Fibroblast of upper back skin (primary cell): ENCODE measurements at regions not wholly inside any gene's neighbourhood (a gene's known extent, or its start where the extent isn't known, plus 50 kb on each side); places are given as distances from the start of the nearest gene placed in this dataset.

ENCODE experiments used
- DNase-seq: peaks from one replicate; pipeline ENCODE4 v3.0.0-alpha.2; 2013

- peak; percentile 30 for DNase-seq
These were observed 419.9 kb upstream of the HS6ST1 start for GRCh38 chr2:128738446-128739110.

GRCh38 chr2:128742467-128742866 lies 423.8 kb upstream of the HS6ST1 start:
- no peak for DNase-seq

GRCh38 chr2:128745946-128746345 lies 427.3 kb upstream of the HS6ST1 start:
- DNase-seq = peak; percentile 13

GRCh38 chr2:128746356-128746755 lies 427.7 kb upstream of the HS6ST1 start:
- peak; percentile 88 for DNase-seq

GRCh38 chr2:128748336-128748735 lies 429.7 kb upstream of the HS6ST1 start:
- no peak for DNase-seq

- no peak for DNase-seq
These were observed 430.4 kb upstream of the HS6ST1 start for GRCh38 chr2:128748835-128749605.

GRCh38 chr2:128750328-128751165 lies 431.9 kb upstream of the HS6ST1 start:
- no peak for DNase-seq

GRCh38 chr2:128751746-128752145 lies 433.1 kb upstream of the HS6ST1 start:
- no peak for DNase-seq

- DNase-seq = no peak
These were observed 434.1 kb upstream of the HS6ST1 start for GRCh38 chr2:128752691-128753263.

- no peak for DNase-seq
These were observed 434.7 kb upstream of the HS6ST1 start for GRCh38 chr2:128753321-128753720.

GRCh38 chr2:128753800-128754199 lies 435.1 kb upstream of the HS6ST1 start:
- DNase-seq = no peak

- peak; percentile 35 for DNase-seq
These were observed 435.6 kb upstream of the HS6ST1 start for GRCh38 chr2:128754246-128754724.

- no peak for DNase-seq
These were observed 437.2 kb upstream of the HS6ST1 start for GRCh38 chr2:128755695-128756364.

GRCh38 chr2:128756365-128756717 lies 437.7 kb upstream of the HS6ST1 start:
- no peak for DNase-seq

GRCh38 chr2:128765811-128766210 lies 447.1 kb upstream of the HS6ST1 start:
- DNase-seq = no peak

GRCh38 chr2:128768041-128768440 lies 449.4 kb upstream of the HS6ST1 start:
- DNase-seq = no peak

- DNase-seq = no peak
These were observed 450.9 kb upstream of the HS6ST1 start for GRCh38 chr2:128769457-128770142.

- DNase-seq = no peak
These were observed 451.7 kb upstream of the HS6ST1 start for GRCh38 chr2:128770143-128771085.

GRCh38 chr2:128771401-128771800 lies 452.7 kb upstream of the HS6ST1 start:
- no peak for DNase-seq

- no peak for DNase-seq
These were observed 454.0 kb upstream of the HS6ST1 start for GRCh38 chr2:128772671-128773070.
